GM12873 (cell line): ENCODE measurements at regions not wholly inside any gene's neighbourhood (a gene's known extent, or its start where the extent isn't known, plus 50 kb on each side); places are given as distances from the start of the nearest gene placed in this dataset.

Experiments
- CTCF ChIP-seq: IDR thresholded peaks from 2 replicates; pipeline ENCODE4 v1.5.1; 2012; ENCODE audit warnings: low read depth, mild to moderate bottlenecking, moderate library complexity, low read length, control low read depth; ENCODE audit not compliant: insufficient read depth; ENCODE audit errors: missing control alignments

- no peak for TF ChIP-seq CTCF
Observed at GRCh38 chr1:5385956-5386355, 606.3 kb downstream of the NPHP4 start.

GRCh38 chr1:5385096-5385799 lies 607.0 kb downstream of the NPHP4 start:
- TF ChIP-seq CTCF, result no peak

- no peak for TF ChIP-seq CTCF
Observed at GRCh38 chr1:5381491-5381890, 610.7 kb downstream of the NPHP4 start.

- TF ChIP-seq CTCF, result no peak
Observed at GRCh38 chr1:5379176-5379759, 613.0 kb downstream of the NPHP4 start.

GRCh38 chr1:5376538-5377247 lies 615.5 kb downstream of the NPHP4 start:
- TF ChIP-seq CTCF, result no peak

GRCh38 chr1:5375481-5375880 lies 616.7 kb downstream of the NPHP4 start:
- TF ChIP-seq CTCF, result no peak

GRCh38 chr1:5374192-5374591 lies 618.0 kb downstream of the NPHP4 start:
- no peak for TF ChIP-seq CTCF
